ENCODE measurements at regions not wholly inside any gene's neighbourhood (a gene's known extent, or its start where the extent isn't known, plus 50 kb on each side); places are given as distances from the start of the nearest gene placed in this dataset.
"Not testable (repeated sequence)": the region's sequence is repeated elsewhere in the genome, so short reads cannot be mapped to it uniquely, and the experiment has no call there.

GRCh38 chr2:91445705-91446104, 2754.2 kb downstream of the RPIA start:
- TF ChIP-seq CTCF, POLR2A (IDR thresholded peaks at IDR 0.05): not testable (repeated sequence)

Data from Peyer's patch (tissue), 4 donors.